ENCODE measurements at regions not wholly inside any gene's neighbourhood (a gene's known extent, or its start where the extent isn't known, plus 50 kb on each side); places are given as distances from the start of the nearest gene placed in this dataset.

DNA sequence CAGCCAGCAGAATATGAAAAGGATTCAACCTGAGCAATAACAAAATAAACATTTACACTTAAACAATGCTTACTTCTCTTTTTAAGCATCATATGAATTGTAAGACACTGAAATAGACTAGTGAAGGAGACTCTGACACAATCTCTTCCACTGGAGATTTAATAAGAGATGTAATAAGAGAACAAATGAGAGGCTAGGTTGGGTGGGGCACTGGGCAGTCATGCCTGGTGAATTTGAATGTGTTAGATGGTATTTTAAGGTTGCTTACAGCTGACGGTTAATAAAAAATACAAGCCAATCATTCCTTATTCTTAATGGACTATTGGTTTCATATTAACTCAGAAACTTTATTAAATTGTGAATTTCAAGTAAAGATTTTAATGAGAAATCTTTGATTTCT, 105.9 kb upstream of the TARS1 start:
- TF ChIP-seq CREB1 (IDR thresholded peaks at IDR 0.05; ENCODE audit: low read depth) (no peak), FOXM1 (IDR thresholded peaks at IDR 0.05; ENCODE audit: borderline replicate concordance, low read depth) (no peak), EP300 (IDR thresholded peaks at IDR 0.05; ENCODE audit: borderline replicate concordance) (no peak), RAD21 (IDR thresholded peaks at IDR 0.05; ENCODE audit: low read depth) (no peak), NFIC (IDR thresholded peaks at IDR 0.05) (no peak), ZBTB7A (IDR thresholded peaks at IDR 0.05; ENCODE audit: low read depth) (no peak), TEAD4 (IDR thresholded peaks at IDR 0.05) (no peak), TCF12 (IDR thresholded peaks at IDR 0.05; ENCODE audit: low read depth) (no peak), YY1 (IDR thresholded peaks at IDR 0.05; ENCODE audit: low read depth) (no peak), TAF1 (IDR thresholded peaks at IDR 0.05; ENCODE audit: low read depth) (no peak)
